ENCODE measurements at regions not wholly inside any gene's neighbourhood (a gene's known extent, or its start where the extent isn't known, plus 50 kb on each side); places are given as distances from the start of the nearest gene placed in this dataset.
"Not testable (repeated sequence)": the region's sequence is repeated elsewhere in the genome, so short reads cannot be mapped to it uniquely, and the experiment has no call there.

GRCh38 chr5:90338712-90339372 is 70.7 kb downstream of the CETN3 start:
- no peak for DNase-seq

- DNase-seq = no peak
These were observed 72.0 kb downstream of the CETN3 start for GRCh38 chr5:90337449-90338052.

GRCh38 chr5:90336752-90337151 is 72.8 kb downstream of the CETN3 start:
- DNase-seq = no peak

- DNase-seq = no peak
These were observed 74.8 kb downstream of the CETN3 start for GRCh38 chr5:90334741-90335140.

- no peak for DNase-seq
These were observed 79.6 kb downstream of the CETN3 start for GRCh38 chr5:90329911-90330310.

- DNase-seq = no peak
These were observed 82.6 kb downstream of the CETN3 start for GRCh38 chr5:90326995-90327394.

- no peak for DNase-seq
These were observed 84.5 kb downstream of the CETN3 start for GRCh38 chr5:90325093-90325492.

GRCh38 chr5:90320348-90320747 is 89.2 kb downstream of the CETN3 start:
- not testable (repeated sequence) for DNase-seq

- no peak for DNase-seq
These were observed 97.5 kb downstream of the CETN3 start for GRCh38 chr5:90312027-90312426.

- no peak for DNase-seq
These were observed 98.2 kb downstream of the CETN3 start for GRCh38 chr5:90311401-90311800.

GRCh38 chr5:90308787-90309585 is 100.6 kb downstream of the CETN3 start:
- DNase-seq = no peak

- no peak for DNase-seq
These were observed 101.8 kb downstream of the CETN3 start for GRCh38 chr5:90307782-90308181.

GRCh38 chr5:90307322-90307721 is 102.2 kb downstream of the CETN3 start:
- DNase-seq = no peak

GRCh38 chr5:90306613-90307012 is 102.9 kb downstream of the CETN3 start:
- DNase-seq = no peak

- DNase-seq = no peak
These were observed 104.4 kb downstream of the CETN3 start for GRCh38 chr5:90305041-90305720.

- no peak for DNase-seq
These were observed 108.3 kb downstream of the CETN3 start for GRCh38 chr5:90301248-90301647.

- no peak for DNase-seq
These were observed 112.4 kb downstream of the CETN3 start for GRCh38 chr5:90297045-90297764.

- DNase-seq = no peak
These were observed 115.0 kb downstream of the CETN3 start for GRCh38 chr5:90294604-90295003.

GRCh38 chr5:90293931-90294330 is 115.6 kb downstream of the CETN3 start:
- no peak for DNase-seq

- DNase-seq = no peak
These were observed 118.9 kb downstream of the CETN3 start for GRCh38 chr5:90290648-90291047.

GRCh38 chr5:90289837-90290236 is 119.7 kb downstream of the CETN3 start:
- DNase-seq = peak; percentile 5 to 28

GRCh38 chr5:90287036-90287435 is 122.5 kb downstream of the CETN3 start:
- no peak for DNase-seq

- no peak for DNase-seq
These were observed 124.0 kb downstream of the CETN3 start for GRCh38 chr5:90285581-90285980.

Measured in Kasumi-1 (cell line).